ENCODE measurements at regions not wholly inside any gene's neighbourhood (a gene's known extent, or its start where the extent isn't known, plus 50 kb on each side); places are given as distances from the start of the nearest gene placed in this dataset.

Small RNAs in the stretch of these regions (small RNA-seq; reads per million reads assigned to genes)
- 0 reads per million in 2 donors for gene RN7SL484P

Measured in adrenal gland (tissue), 2 donors.